ENCODE measurements at regions not wholly inside any gene's neighbourhood (a gene's known extent, or its start where the extent isn't known, plus 50 kb on each side); places are given as distances from the start of the nearest gene placed in this dataset.

- no peak overlapping the region for H3K27ac ChIP-seq
- no peak for TF ChIP-seq CTCF (conservative IDR thresholded peaks at IDR 0.05; ENCODE audit: low read depth)
- no peak for DNase-seq (ENCODE audit: low spot score)
- ChIA-PET POLR2A (ENCODE audit: low non-redundant PET) (no interaction called here), CTCF (no interaction called here)
Observed at GRCh38 chr12:42834062-42834461, 244.5 kb upstream of the PRICKLE1 start.

GRCh38 chr12:42828836-42829235, 239.3 kb upstream of the PRICKLE1 start:
- DNase-seq (ENCODE audit: low spot score), result no peak
- no peak for TF ChIP-seq CTCF (conservative IDR thresholded peaks at IDR 0.05; ENCODE audit: low read depth)
- no peak overlapping the region for H3K27ac ChIP-seq
- CTCF ChIA-PET, result no interaction called here
- POLR2A ChIA-PET (ENCODE audit: low non-redundant PET), result no interaction called here

- ChIA-PET CTCF (no interaction called here), POLR2A (ENCODE audit: low non-redundant PET) (no interaction called here)
- no peak for DNase-seq (ENCODE audit: low spot score)
- H3K27ac ChIP-seq, result no peak overlapping the region
- TF ChIP-seq CTCF (conservative IDR thresholded peaks at IDR 0.05; ENCODE audit: low read depth), result no peak
Observed at GRCh38 chr12:42824327-42824726, 234.8 kb upstream of the PRICKLE1 start.

- ChIA-PET CTCF (no interaction called here), POLR2A (ENCODE audit: low non-redundant PET) (no interaction called here)
- no peak overlapping the region for H3K27ac ChIP-seq
- DNase-seq (ENCODE audit: low spot score), result no peak
- no peak for TF ChIP-seq CTCF (conservative IDR thresholded peaks at IDR 0.05; ENCODE audit: low read depth)
Observed at GRCh38 chr12:42823679-42824078, 234.1 kb upstream of the PRICKLE1 start.

- ChIA-PET CTCF (interaction anchor here (0.6 to 1.3 kb wide), 2 partner anchors 20 to 1418 kb away, joined by 3 to 5 read pairs; no protein-coding TSS in a partner anchor), POLR2A (ENCODE audit: low non-redundant PET) (no interaction called here)
- H3K27ac ChIP-seq, result no peak overlapping the region
- no peak for DNase-seq (ENCODE audit: low spot score)
- TF ChIP-seq CTCF (conservative IDR thresholded peaks at IDR 0.05; ENCODE audit: low read depth), result no peak
Observed at GRCh38 chr12:42819846-42820245, 230.3 kb upstream of the PRICKLE1 start.

GRCh38 chr12:42815068-42815467, 225.5 kb upstream of the PRICKLE1 start:
- H3K27ac ChIP-seq, result no peak overlapping the region
- DNase-seq (ENCODE audit: low spot score), result no peak
- ChIA-PET CTCF (no interaction called here), POLR2A (ENCODE audit: low non-redundant PET) (no interaction called here)
- TF ChIP-seq CTCF (conservative IDR thresholded peaks at IDR 0.05; ENCODE audit: low read depth), result no peak

GRCh38 chr12:42812871-42813270, 223.3 kb upstream of the PRICKLE1 start:
- POLR2A ChIA-PET (ENCODE audit: low non-redundant PET), result no interaction called here

More at GRCh38 chr12:42812871-42813270, 223.3 kb upstream of the PRICKLE1 start:
- H3K27ac ChIP-seq, result no peak overlapping the region
- TF ChIP-seq CTCF (conservative IDR thresholded peaks at IDR 0.05; ENCODE audit: low read depth), result no peak
- CTCF ChIA-PET, result no interaction called here
- DNase-seq (ENCODE audit: low spot score), result no peak
